ENCODE measurements at regions not wholly inside any gene's neighbourhood (a gene's known extent, or its start where the extent isn't known, plus 50 kb on each side); places are given as distances from the start of the nearest gene placed in this dataset.
"Not testable (repeated sequence)": the region's sequence is repeated elsewhere in the genome, so short reads cannot be mapped to it uniquely, and the experiment has no call there.

DNA sequence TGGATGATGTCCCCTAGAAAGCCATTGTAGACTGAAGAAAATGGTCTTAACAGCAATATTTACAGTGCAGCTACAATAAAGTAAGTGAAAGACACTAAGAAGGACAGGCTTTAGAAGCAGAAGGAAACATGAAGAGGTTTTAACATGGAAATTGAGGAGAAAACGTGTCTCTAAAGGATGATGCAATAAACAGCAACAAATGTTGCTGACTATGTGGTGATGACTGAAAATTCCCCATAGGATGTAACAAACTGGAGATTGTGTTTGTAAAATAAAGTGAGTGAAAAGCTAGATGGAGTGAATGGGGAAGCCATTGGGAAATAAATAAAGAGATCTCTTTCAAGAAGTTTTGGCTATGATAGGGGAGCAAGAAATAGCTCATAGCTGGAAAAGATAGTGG, 186.7 kb upstream of the IPO5 start:
- in situ Hi-C loops (cut with HindIII; ENCODE audit: extremely low pct_ligation_motif_present, low pct_unique_long_range_greater_than_20kb) (no loop called here), intact Hi-C loops (cut with micrococcal nuclease; ENCODE audit: unreplicated experiment) (no loop called here)
- H3K4me1 ChIP-seq (ENCODE audit: insufficient read depth, low read length): no peaks in the 10 kb centered on the region
- ATAC-seq (no peak), FAIRE-seq (no peak), DNase-seq (ENCODE audit: low spot score) (no peak)
- no peaks in the 10 kb centered on the region for H3K9me3 ChIP-seq (ENCODE audit: low read length)
- BruUV-seq (replicated peaks): no TSS peak
- H3K36me3 ChIP-seq (replicated peaks in 1 of 2; ENCODE audit: control insufficient read depth in 1 of 2, insufficient read depth in 2 of 2, low read length in 2 of 2): no peaks in the 10 kb centered on the region
- H3K27ac ChIP-seq (ENCODE audit: extremely low read length, insufficient read depth, low read length): no peak overlapping the region
- no peak overlapping the region for H3K4me2 ChIP-seq (ENCODE audit: low read depth, low read length)
- POLR2A ChIA-PET: no interaction called here
- no peaks in the 10 kb centered on the region for H3K79me2 ChIP-seq (ENCODE audit: insufficient read depth, low read length)
- no peaks in the 10 kb centered on the region for H3K27me3 ChIP-seq (ENCODE audit: control insufficient read depth in 1 of 2, insufficient read depth in 2 of 2, low read length in 2 of 2)
- H4K20me1 ChIP-seq (ENCODE audit: insufficient read depth, low read length): no peaks in the 10 kb centered on the region
- no peak overlapping the region for H3K4me3 ChIP-seq (replicated peaks in 1 of 3; ENCODE audit: insufficient read depth in 1 of 3, low read depth in 2 of 3, low read length in 3 of 3)
- TF ChIP-seq SIN3B (IDR thresholded peaks at IDR 0.05; ENCODE audit: low read length) (no peak), ATF7 (IDR thresholded peaks at IDR 0.05) (peak; percentile 71), ATF7 (CRISPR knock-in tag; IDR thresholded peaks at IDR 0.05) (no peak), CEBPB (IDR thresholded peaks at IDR 0.05; ENCODE audit: borderline replicate concordance, low read depth, low read length) (peak; percentile 66; the same call in 1 of the 2 replicates), SKI (IDR thresholded peaks at IDR 0.05; ENCODE audit: partially characterized antibody) (no peak), ZNF652 (CRISPR knock-in tag; IDR thresholded peaks at IDR 0.05; ENCODE audit: borderline replicate concordance, low read depth) (no peak)
- TF ChIP-seq, protein P1, sequence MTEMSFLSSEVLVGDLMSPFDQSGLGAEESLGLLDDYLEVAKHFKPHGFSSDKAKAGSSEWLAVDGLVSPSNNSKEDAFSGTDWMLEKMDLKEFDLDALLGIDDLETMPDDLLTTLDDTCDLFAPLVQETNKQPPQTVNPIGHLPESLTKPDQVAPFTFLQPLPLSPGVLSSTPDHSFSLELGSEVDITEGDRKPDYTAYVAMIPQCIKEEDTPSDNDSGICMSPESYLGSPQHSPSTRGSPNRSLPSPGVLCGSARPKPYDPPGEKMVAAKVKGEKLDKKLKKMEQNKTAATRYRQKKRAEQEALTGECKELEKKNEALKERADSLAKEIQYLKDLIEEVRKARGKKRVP (CRISPR knock-in tag; IDR thresholded peaks at IDR 0.05): 0 out of 4 replicates have a peak, but pooled peaks of 1 of the 2 experiments have one; percentile 37
- CTCF ChIA-PET (ENCODE audit: low intra/inter-chr PET ratio, low total read pairs): no interaction called here
- no peak overlapping the region for H3K9ac ChIP-seq (ENCODE audit: insufficient read depth, low read depth, low read length)
- 2% methylated on average over 1 of the region's 1 CpG for WGBS (ENCODE audit: low lambda C conversion rate)
- H2AFZ ChIP-seq (ENCODE audit: low read length): no peak overlapping the region

DNA sequence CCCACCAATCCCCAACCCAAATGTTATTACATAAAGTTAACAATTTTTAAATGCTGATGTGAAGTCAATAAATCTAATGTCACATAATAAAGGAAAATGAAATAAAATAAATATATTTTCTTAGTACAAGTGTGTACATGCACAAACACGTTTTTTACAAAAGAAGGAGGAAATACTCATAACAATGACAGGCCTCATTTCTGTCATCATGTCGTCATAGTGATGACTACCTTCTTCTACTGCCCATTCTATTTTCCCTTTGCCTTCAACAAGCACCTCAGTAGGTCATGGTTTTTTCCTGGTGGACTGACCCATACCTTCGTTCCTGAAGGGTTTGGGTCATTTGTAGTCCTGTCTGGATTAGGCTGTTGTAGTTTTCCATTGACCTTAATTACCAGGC, 185.3 kb upstream of the IPO5 start:
- Histone ChIP-seq H2AFZ (ENCODE audit: low read length) (no peak overlapping the region), H3K36me3 (replicated peaks in 1 of 2; ENCODE audit: control insufficient read depth in 1 of 2, insufficient read depth in 2 of 2, low read length in 2 of 2) (no peaks in the 10 kb centered on the region), H3K4me1 (ENCODE audit: insufficient read depth, low read length) (no peaks in the 10 kb centered on the region), H3K79me2 (ENCODE audit: insufficient read depth, low read length) (no peaks in the 10 kb centered on the region), H3K4me3 (replicated peaks in 1 of 3; ENCODE audit: insufficient read depth in 1 of 3, low read depth in 2 of 3, low read length in 3 of 3) (no peak overlapping the region), H4K20me1 (ENCODE audit: insufficient read depth, low read length) (no peaks in the 10 kb centered on the region), H3K4me2 (ENCODE audit: low read depth, low read length) (no peak overlapping the region), H3K27ac (ENCODE audit: extremely low read length, insufficient read depth, low read length) (no peak overlapping the region), H3K9me3 (ENCODE audit: low read length) (no peaks in the 10 kb centered on the region), H3K27me3 (ENCODE audit: control insufficient read depth in 1 of 2, insufficient read depth in 2 of 2, low read length in 2 of 2) (no peaks in the 10 kb centered on the region), H3K9ac (ENCODE audit: insufficient read depth, low read depth, low read length) (no peak overlapping the region)
- ChIA-PET POLR2A (no interaction called here), CTCF (ENCODE audit: low intra/inter-chr PET ratio, low total read pairs) (no interaction called here)
- no peak for TF ChIP-seq NCOA5 (CRISPR knock-in tag; IDR thresholded peaks at IDR 0.05)
- TF ChIP-seq ATF7 (IDR thresholded peaks at IDR 0.05): 0 out of 2 replicates have a peak, but pooled peaks have one; percentile 22
- TF ChIP-seq ATF7 (CRISPR knock-in tag; IDR thresholded peaks at IDR 0.05): no peak
- TF ChIP-seq ETV6 (CRISPR knock-in tag; conservative IDR thresholded peaks at IDR 0.05): no peak
- TF ChIP-seq, protein P2, sequence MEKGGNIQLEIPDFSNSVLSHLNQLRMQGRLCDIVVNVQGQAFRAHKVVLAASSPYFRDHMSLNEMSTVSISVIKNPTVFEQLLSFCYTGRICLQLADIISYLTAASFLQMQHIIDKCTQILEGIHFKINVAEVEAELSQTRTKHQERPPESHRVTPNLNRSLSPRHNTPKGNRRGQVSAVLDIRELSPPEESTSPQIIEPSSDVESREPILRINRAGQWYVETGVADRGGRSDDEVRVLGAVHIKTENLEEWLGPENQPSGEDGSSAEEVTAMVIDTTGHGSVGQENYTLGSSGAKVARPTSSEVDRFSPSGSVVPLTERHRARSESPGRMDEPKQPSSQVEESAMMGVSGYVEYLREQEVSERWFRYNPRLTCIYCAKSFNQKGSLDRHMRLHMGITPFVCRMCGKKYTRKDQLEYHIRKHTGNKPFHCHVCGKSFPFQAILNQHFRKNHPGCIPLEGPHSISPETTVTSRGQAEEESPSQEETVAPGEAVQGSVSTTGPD (CRISPR knock-in tag; IDR thresholded peaks at IDR 0.05): no peak
- no peak for TF ChIP-seq RFXANK (CRISPR knock-in tag; IDR thresholded peaks at IDR 0.05)
- TF ChIP-seq CREB1 (IDR thresholded peaks at IDR 0.05): peak; percentile 80
- no peak for TF ChIP-seq CREB1 (CRISPR knock-in tag; IDR thresholded peaks at IDR 0.05)
- WGBS (ENCODE audit: low lambda C conversion rate): 0% methylated on average over 3 of the region's 3 CpGs
- in situ Hi-C loops (cut with HindIII; ENCODE audit: extremely low pct_ligation_motif_present, low pct_unique_long_range_greater_than_20kb): no loop called here
- no peak for FAIRE-seq
- BruUV-seq (replicated peaks): no TSS peak
- no peak for ATAC-seq
- intact Hi-C loops (cut with micrococcal nuclease; ENCODE audit: unreplicated experiment): no loop called here
- DNase-seq (ENCODE audit: low spot score): no peak

GRCh38 chr13:97770231-97770630, 183.2 kb upstream of the IPO5 start:
- H3K9ac ChIP-seq (ENCODE audit: insufficient read depth, low read depth, low read length); H2AFZ ChIP-seq (ENCODE audit: low read length); ATAC-seq; FAIRE-seq; H3K9me3 ChIP-seq (ENCODE audit: low read length); CTCF ChIA-PET (ENCODE audit: low intra/inter-chr PET ratio, low total read pairs); H3K4me1 ChIP-seq (ENCODE audit: insufficient read depth, low read length); H3K4me3 ChIP-seq (replicated peaks in 1 of 3; ENCODE audit: insufficient read depth in 1 of 3, low read depth in 2 of 3, low read length in 3 of 3); in situ Hi-C loops (cut with HindIII; ENCODE audit: extremely low pct_ligation_motif_present, low pct_unique_long_range_greater_than_20kb); intact Hi-C loops (cut with micrococcal nuclease; ENCODE audit: unreplicated experiment); H3K27ac ChIP-seq (ENCODE audit: extremely low read length, insufficient read depth, low read length); H3K36me3 ChIP-seq (replicated peaks in 1 of 2; ENCODE audit: control insufficient read depth in 1 of 2, insufficient read depth in 2 of 2, low read length in 2 of 2); H3K79me2 ChIP-seq (ENCODE audit: insufficient read depth, low read length); POLR2A ChIA-PET; H4K20me1 ChIP-seq (ENCODE audit: insufficient read depth, low read length); H3K27me3 ChIP-seq (ENCODE audit: control insufficient read depth in 1 of 2, insufficient read depth in 2 of 2, low read length in 2 of 2); DNase-seq (ENCODE audit: low spot score); BruUV-seq (replicated peaks); H3K4me2 ChIP-seq (ENCODE audit: low read depth, low read length): not testable (repeated sequence)
- 0% methylated on average over 2 of the region's 5 CpGs for WGBS (ENCODE audit: low lambda C conversion rate)
